Coronary artery (tissue), 2 donors: ENCODE measurements at regions not wholly inside any gene's neighbourhood (a gene's known extent, or its start where the extent isn't known, plus 50 kb on each side); places are given as distances from the start of the nearest gene placed in this dataset.

ENCODE experiments used
- DNase-seq: peaks from one replicate; pipeline ENCODE4 v3.0.0-alpha.2; 2017; ENCODE audit warnings: low spot score
- H3K27ac ChIP-seq, 2 donors: fragments of 200-600 bp; sonication (generic); one replicate each; pipeline ENCODE4 v1.5.1; 2016 to 2019
- H3K4me3 ChIP-seq: fragments of 200-600 bp; sonication (generic); 2 replicates; pipeline ENCODE4 v1.5.1; 2016; ENCODE audit warnings: mild to moderate bottlenecking, moderate library complexity
- TF ChIP-seq, protein P1 (sequence below): fragments of 200-600 bp; sonication (generic); IDR thresholded peaks from one replicate; pipeline ENCODE4 v1.5.1; 2019; ENCODE audit warnings: antibody characterized with exemption

DNA sequence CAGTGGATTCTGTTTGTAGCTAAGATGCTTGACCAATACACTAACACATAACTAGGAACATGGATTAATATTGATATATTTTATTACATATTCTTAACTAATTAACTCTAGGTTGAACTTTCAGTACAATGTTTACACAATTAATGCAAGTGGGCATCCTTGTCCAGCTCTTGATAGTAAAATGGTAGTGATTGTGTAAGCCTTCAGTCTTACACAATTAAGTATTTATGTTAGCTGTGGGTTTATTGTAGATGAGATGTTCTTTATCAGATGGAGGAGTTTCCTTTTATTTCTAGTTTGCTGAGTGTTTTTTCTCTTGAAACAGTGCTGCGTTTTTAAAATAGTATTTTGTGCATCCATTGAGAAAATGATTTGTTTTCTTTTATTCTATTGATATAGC is 1210.8 kb downstream of the CDH12 start:
- DNase-seq, result no peak
- TF ChIP-seq, protein P1, sequence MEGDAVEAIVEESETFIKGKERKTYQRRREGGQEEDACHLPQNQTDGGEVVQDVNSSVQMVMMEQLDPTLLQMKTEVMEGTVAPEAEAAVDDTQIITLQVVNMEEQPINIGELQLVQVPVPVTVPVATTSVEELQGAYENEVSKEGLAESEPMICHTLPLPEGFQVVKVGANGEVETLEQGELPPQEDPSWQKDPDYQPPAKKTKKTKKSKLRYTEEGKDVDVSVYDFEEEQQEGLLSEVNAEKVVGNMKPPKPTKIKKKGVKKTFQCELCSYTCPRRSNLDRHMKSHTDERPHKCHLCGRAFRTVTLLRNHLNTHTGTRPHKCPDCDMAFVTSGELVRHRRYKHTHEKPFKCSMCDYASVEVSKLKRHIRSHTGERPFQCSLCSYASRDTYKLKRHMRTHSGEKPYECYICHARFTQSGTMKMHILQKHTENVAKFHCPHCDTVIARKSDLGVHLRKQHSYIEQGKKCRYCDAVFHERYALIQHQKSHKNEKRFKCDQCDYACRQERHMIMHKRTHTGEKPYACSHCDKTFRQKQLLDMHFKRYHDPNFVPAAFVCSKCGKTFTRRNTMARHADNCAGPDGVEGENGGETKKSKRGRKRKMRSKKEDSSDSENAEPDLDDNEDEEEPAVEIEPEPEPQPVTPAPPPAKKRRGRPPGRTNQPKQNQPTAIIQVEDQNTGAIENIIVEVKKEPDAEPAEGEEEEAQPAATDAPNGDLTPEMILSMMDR, result no peak
- Histone ChIP-seq H3K27ac (no peak overlapping the region), H3K4me3 (no peak overlapping the region)

DNA sequence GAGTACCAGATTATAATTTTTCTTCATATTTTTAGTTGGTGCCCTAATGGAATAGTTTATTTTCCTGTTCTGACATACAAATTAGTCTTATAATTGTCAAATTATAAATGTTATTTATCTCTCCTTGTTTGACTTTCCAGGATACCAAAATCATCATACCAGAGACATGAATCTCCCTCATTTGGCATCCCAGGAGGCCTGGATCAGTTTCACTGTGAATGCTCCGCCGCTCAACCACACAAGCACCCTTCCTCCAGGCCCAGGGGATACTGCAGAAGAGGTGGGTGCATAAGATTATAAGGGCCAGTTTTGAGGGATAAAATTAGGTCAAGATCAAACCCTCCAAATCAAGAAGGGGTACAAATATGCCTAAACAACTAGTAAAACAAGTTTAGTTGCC is 1229.3 kb downstream of the CDH12 start:
- Histone ChIP-seq H3K4me3 (no peak overlapping the region), H3K27ac (no peak overlapping the region)
- TF ChIP-seq, protein P1, result no peak
- no peak for DNase-seq

DNA sequence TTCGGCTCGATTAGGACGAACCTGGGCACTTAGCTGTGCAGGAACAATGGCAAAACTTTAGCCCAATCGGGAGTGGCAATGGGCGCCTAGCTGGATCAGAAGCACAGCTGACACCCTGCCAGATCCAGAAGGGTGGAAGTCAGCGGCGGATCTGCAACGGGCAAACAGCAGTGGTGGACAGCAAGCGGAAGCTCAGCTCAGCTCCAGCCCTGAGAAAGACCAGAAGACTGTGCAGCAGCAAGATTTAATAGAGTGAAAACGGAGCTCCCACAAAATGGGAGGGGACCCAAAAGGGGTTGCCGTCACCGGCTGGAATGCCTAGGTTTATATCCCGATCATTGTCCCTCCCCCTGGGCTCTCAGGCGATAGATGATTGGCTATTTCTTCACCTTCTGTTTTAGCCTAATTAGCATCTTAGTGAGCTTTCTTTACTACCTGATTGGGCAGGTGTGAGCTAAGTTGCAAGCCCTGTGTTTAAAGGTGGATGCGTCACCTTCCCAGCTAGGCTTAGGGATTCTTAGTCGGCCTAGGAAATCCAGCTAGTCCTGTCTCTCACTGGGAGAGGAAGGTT is 1237.9 kb downstream of the CDH12 start:
- H3K27ac ChIP-seq, result no peak overlapping the region
- TF ChIP-seq, protein P1, result no peak
- DNase-seq, result no peak
- H3K4me3 ChIP-seq, result no peak overlapping the region

DNA sequence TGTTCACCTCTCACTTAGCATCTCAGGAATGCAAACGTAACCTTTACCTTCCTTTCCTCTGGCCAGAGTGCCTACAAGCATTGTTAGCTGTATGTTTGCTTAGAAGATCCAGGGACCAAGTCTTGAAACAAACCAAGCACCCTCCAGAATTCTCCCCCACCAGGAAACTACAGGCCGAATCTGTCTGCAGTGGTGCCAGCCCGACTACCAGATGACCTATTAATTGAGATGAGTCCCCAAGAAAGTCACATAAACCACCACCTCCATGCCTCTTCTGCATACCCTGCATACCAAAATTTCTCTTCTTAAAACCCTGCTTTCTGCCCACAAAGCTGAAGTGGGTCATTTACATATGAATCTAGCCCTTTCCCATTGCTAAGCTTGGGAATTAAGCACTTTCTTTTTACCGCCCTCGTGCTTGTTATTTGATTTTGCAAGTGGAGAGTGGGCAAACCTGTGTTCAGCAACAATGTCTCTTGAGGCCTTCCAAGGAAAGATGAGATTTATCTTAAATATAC is 1239.1 kb downstream of the CDH12 start:
- TF ChIP-seq, protein P1, result no peak
- DNase-seq, result no peak
- Histone ChIP-seq H3K4me3 (no peak overlapping the region), H3K27ac (no peak overlapping the region)

DNA sequence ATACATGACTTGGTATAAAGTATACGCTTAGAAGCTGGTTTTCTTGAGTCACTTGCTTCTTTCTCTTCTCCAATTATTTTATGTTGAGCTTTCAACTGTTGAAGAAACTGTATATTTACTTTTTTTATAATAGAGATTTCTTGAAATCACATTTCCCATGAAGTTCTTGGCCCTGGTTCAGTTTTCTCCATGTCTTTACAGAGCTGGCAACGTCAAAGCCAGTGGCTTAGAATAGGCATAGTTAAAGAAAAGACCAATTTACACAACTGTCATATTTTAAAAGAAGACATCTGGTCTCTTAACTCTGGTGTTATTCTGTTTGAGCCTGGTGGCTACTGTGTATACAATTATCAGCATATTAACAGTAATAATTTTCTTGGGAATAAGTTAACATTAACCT is 1249.3 kb downstream of the CDH12 start:
- Histone ChIP-seq H3K4me3 (no peak overlapping the region), H3K27ac (no peak overlapping the region)
- DNase-seq, result no peak
- TF ChIP-seq, protein P1, result no peak

DNA sequence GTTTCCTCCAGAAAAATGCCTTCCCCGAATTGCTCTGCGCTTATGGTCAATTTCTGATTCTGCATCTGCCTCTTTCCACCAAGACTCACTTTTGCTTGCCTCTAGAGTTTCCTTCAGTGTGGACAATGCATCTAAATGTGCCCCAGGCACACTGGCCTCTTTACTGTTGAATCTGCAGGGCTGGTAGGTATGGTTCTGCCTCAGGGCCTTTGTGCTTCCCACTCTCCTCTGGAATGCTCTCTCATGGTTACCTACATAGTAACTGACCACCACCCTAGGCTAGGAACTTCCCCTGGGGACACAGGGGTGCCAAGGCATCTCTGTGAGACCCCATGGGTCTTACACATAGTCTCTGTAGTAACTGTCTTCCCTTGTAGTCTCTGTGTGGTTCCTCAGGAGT is 1258.6 kb downstream of the CDH12 start:
- no peak overlapping the region for H3K4me3 ChIP-seq
- TF ChIP-seq, protein P1, result no peak
- no peak overlapping the region for H3K27ac ChIP-seq
- no peak for DNase-seq

DNA sequence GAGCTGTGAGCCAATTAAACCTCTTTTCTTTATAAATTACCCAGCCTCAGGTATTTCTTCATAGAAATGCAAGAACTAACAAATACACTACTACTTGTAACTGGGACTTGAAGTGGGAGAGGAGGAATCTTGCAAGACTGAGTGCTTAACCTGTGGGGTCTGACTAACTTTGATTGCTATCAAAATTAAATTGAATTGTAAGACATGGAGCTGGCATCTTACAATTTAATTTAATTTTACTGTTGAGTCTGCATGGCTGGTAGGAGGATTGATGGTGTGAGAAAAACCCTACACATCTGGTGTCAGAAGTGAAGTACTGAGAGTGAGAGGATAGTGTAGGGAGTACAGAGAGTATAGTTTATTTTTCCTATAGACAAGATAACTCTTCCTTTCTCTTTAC is 1259.9 kb downstream of the CDH12 start:
- TF ChIP-seq, protein P1, result no peak
- Histone ChIP-seq H3K27ac (no peak overlapping the region), H3K4me3 (no peak overlapping the region)
- DNase-seq, result no peak
